H9 (cell line): ENCODE measurements at regions not wholly inside any gene's neighbourhood (a gene's known extent, or its start where the extent isn't known, plus 50 kb on each side); places are given as distances from the start of the nearest gene placed in this dataset.

Source experiments
- DNase-seq: peaks from one replicate; pipeline ENCODE4 v3.0.0-alpha.2; 2017
- H2AFZ ChIP-seq: one replicate; pipeline ENCODE4 v1.6.1; 2013; ENCODE audit warnings: mild to moderate bottlenecking, low read length, control low read depth, moderate library complexity
- H2AK5ac ChIP-seq: 2 replicates; pipeline ENCODE4 v1.6.1; 2013; ENCODE audit warnings: low read length, control low read depth, mixed read lengths; ENCODE audit not compliant: insufficient read length
- H2BK120ac ChIP-seq: one replicate; pipeline ENCODE4 v1.6.1; 2013; ENCODE audit warnings: low read depth, mild to moderate bottlenecking, low read length, control low read depth, inconsistent platforms; ENCODE audit not compliant: poor library complexity, severe bottlenecking
- H2BK12ac ChIP-seq: 2 replicates; pipeline ENCODE4 v1.6.1; 2013; ENCODE audit warnings: low read length, control low read depth, mixed read lengths, low read depth; ENCODE audit not compliant: insufficient read length
- H2BK15ac ChIP-seq: 2 replicates; pipeline ENCODE4 v1.6.1; 2013; ENCODE audit warnings: low read depth, low read length, control low read depth
- H2BK20ac ChIP-seq: one replicate; pipeline ENCODE4 v1.6.1; 2013; ENCODE audit warnings: low read depth, mild to moderate bottlenecking, low read length, control low read depth, inconsistent platforms; ENCODE audit not compliant: poor library complexity, severe bottlenecking
- H2BK5ac ChIP-seq: 2 replicates; pipeline ENCODE4 v1.6.1; 2013; ENCODE audit warnings: low read length, control low read depth, mixed read lengths; ENCODE audit not compliant: insufficient read length
- H3K14ac ChIP-seq: 2 replicates; pipeline ENCODE4 v1.6.1; 2013; ENCODE audit warnings: low read length, control low read depth; ENCODE audit not compliant: insufficient read depth
- H3K18ac ChIP-seq: 2 replicates; pipeline ENCODE4 v1.6.1; 2013; ENCODE audit warnings: low read depth, mild to moderate bottlenecking, mixed read lengths, low read length, control low read depth; ENCODE audit not compliant: insufficient read length
- H3K23ac ChIP-seq: 2 replicates; pipeline ENCODE4 v1.6.1; 2013; ENCODE audit warnings: low read length, control low read depth, mixed read lengths, low read depth; ENCODE audit not compliant: insufficient read length
- H3K23me2 ChIP-seq: 2 replicates; pipeline ENCODE4 v1.6.1; 2013; ENCODE audit warnings: low read depth, mild to moderate bottlenecking, mixed read lengths, low read length, control low read depth; ENCODE audit not compliant: insufficient read length, poor library complexity, severe bottlenecking
- H3K27ac ChIP-seq: 2 replicates; pipeline ENCODE4 v1.5.1; 2013; ENCODE audit warnings: low read length, control low read depth, mixed read lengths, low read depth; ENCODE audit not compliant: insufficient read length
- H3K27me3 ChIP-seq: 2 replicates; pipeline ENCODE4 v1.6.1; 2013; ENCODE audit warnings: low read length, control low read depth, inconsistent platforms; ENCODE audit not compliant: insufficient read depth
- H3K4ac ChIP-seq: 2 replicates; pipeline ENCODE4 v1.6.1; 2013; ENCODE audit warnings: low read depth, mild to moderate bottlenecking, control low read depth, inconsistent platforms, low read length, moderate library complexity
- H3K4me1 ChIP-seq: 2 replicates; pipeline ENCODE4 v1.6.1; 2013; ENCODE audit warnings: low read length, control low read depth, inconsistent platforms; ENCODE audit not compliant: insufficient read depth
- H3K4me2 ChIP-seq: 2 replicates; pipeline ENCODE4 v1.6.1; 2013; ENCODE audit warnings: low read length, control low read depth, mixed read lengths; ENCODE audit not compliant: insufficient read length, insufficient read depth
- H3K56ac ChIP-seq: 2 replicates; pipeline ENCODE4 v1.6.1; 2013; ENCODE audit warnings: low read depth, mild to moderate bottlenecking, mixed read lengths, low read length, control low read depth; ENCODE audit not compliant: insufficient read length
- H3K79me1 ChIP-seq: 2 replicates; pipeline ENCODE4 v1.6.1; 2013; ENCODE audit warnings: low read depth, mild to moderate bottlenecking, moderate library complexity, low read length, control low read depth, inconsistent platforms; ENCODE audit not compliant: insufficient read depth, poor library complexity, severe bottlenecking
- H3K79me2 ChIP-seq: 2 replicates; pipeline ENCODE4 v1.6.1; 2013; ENCODE audit warnings: low read length, control low read depth, inconsistent platforms; ENCODE audit not compliant: insufficient read depth
- H3K9ac ChIP-seq: 2 replicates; pipeline ENCODE4 v1.6.1; 2013; ENCODE audit warnings: low read length, control low read depth, mixed read lengths; ENCODE audit not compliant: insufficient read length; ENCODE audit errors: extremely low read depth
- H3K9me3 ChIP-seq: one replicate; pipeline ENCODE4 v1.6.1; 2013; ENCODE audit warnings: low read depth, low read length, inconsistent platforms; ENCODE audit not compliant: control insufficient read depth
- H3T11ph ChIP-seq: one replicate; pipeline ENCODE4 v1.6.1; 2013; ENCODE audit warnings: mild to moderate bottlenecking, low read length, control low read depth, inconsistent platforms
- H4K20me1 ChIP-seq: one replicate; pipeline ENCODE4 v1.6.1; 2013; ENCODE audit not compliant: control insufficient read depth, insufficient read length, insufficient read depth
- H4K5ac ChIP-seq: 2 replicates; pipeline ENCODE4 v1.6.1; 2013; ENCODE audit warnings: low read depth, mild to moderate bottlenecking, mixed read lengths, low read length, control low read depth; ENCODE audit not compliant: insufficient read length
- H4K8ac ChIP-seq: replicated peaks from 2 replicates; pipeline ENCODE4 v1.6.1; 2013; ENCODE audit warnings: low read length, control low read depth, mixed read lengths, low read depth; ENCODE audit not compliant: insufficient read length
- H4K91ac ChIP-seq: 2 replicates; pipeline ENCODE4 v1.6.1; 2013; ENCODE audit warnings: low read depth, mild to moderate bottlenecking, moderate library complexity, mixed read lengths, low read length, control low read depth; ENCODE audit not compliant: insufficient read length
- H3K27ac Mint-ChIP-seq, 3 experiments: 2 replicates in 2 of 3; 3 replicates in 1 of 3; pipeline ENCODE4 v1.8.0; 2020 to 2021; ENCODE audit warnings: mixed read lengths in 3 of 3, mild to moderate bottlenecking in 1 of 3, moderate library complexity in 1 of 3
- H3K27me3 Mint-ChIP-seq: 2 replicates; pipeline ENCODE4 v1.8.0; 2021; ENCODE audit warnings: low read depth, mild to moderate bottlenecking, moderate library complexity, mixed read lengths
- H3K36me3 Mint-ChIP-seq, 3 experiments: 2 replicates in 2 of 3; 3 replicates in 1 of 3; pipeline ENCODE4 v1.8.0; 2020 to 2021; ENCODE audit warnings: low read depth in 3 of 3, mixed read lengths in 3 of 3; ENCODE audit not compliant: insufficient read depth in 1 of 3
- H3K4me1 Mint-ChIP-seq, 2 experiments: 2 replicates each; pipeline ENCODE4 v1.8.0; 2020; ENCODE audit warnings: mixed read lengths in 2 of 2
- H3K4me3 Mint-ChIP-seq, 2 experiments: 2 replicates in 1 of 2; 3 replicates in 1 of 2; pipeline ENCODE4 v1.8.0; 2020 to 2021; ENCODE audit warnings: mild to moderate bottlenecking in 2 of 2, mixed read lengths in 2 of 2, moderate library complexity in 1 of 2
- H3K9me3 Mint-ChIP-seq, 2 experiments: 2 replicates in 1 of 2; 3 replicates in 1 of 2; pipeline ENCODE4 v1.8.0; 2020; ENCODE audit warnings: mild to moderate bottlenecking in 2 of 2, mixed read lengths in 2 of 2, moderate library complexity in 1 of 2
- CTCF ChIP-seq: fragments of 200-600 bp; sonication (generic); conservative IDR thresholded peaks from 3 replicates; pipeline ENCODE4 v1.8.0; 2021; ENCODE audit warnings: antibody characterized with exemption, mild to moderate bottlenecking
- WGBS: extraction: QIAGEN DNeasy Blood & Tissue Kit; methylation state at CpG from one replicate; pipeline ENCODE4 v1.1.7; 2013; ENCODE audit warnings: missing lambda C conversion rate, low lambda C conversion rate, mixed read lengths; ENCODE audit not compliant: insufficient read length; ENCODE audit errors: extremely low coverage; 5-methylcytosine and 5-hydroxymethylcytosine counted together

- DNase-seq, result no peak
- H3K36me3 Mint-ChIP-seq, result no peaks in the 10 kb centered on the region
- no peak overlapping the region for H2BK5ac ChIP-seq
Observed at GRCh38 chr3:79884354-79884753, 116.6 kb upstream of the ROBO1 start.

More at GRCh38 chr3:79884354-79884753, 116.6 kb upstream of the ROBO1 start:
- Histone ChIP-seq H2AK5ac (no peak overlapping the region), H2BK15ac (no peak overlapping the region), H4K91ac (no peak overlapping the region), H3K23me2 (no peaks in the 10 kb centered on the region), H3K4ac (no peak overlapping the region), H3K56ac (no peak overlapping the region), H3K9me3 (no peaks in the 10 kb centered on the region), H3K23ac (no peak overlapping the region), H3K79me1 (no peaks in the 10 kb centered on the region), H3K4me2 (no peak overlapping the region), H3K14ac (no peak overlapping the region), H2BK120ac (no peak overlapping the region), H4K20me1 (no peaks in the 10 kb centered on the region), H2BK20ac (no peak overlapping the region), H2BK12ac (no peak overlapping the region), H3K4me1 (no peaks in the 10 kb centered on the region), H3K27ac (no peak overlapping the region), H3K79me2 (no peaks in the 10 kb centered on the region), H4K8ac (no peak overlapping the region), H3K18ac (no peak overlapping the region), H3T11ph (no peak overlapping the region), H4K5ac (no peak overlapping the region), H2AFZ (no peak overlapping the region), H3K27me3 (no peaks in the 10 kb centered on the region), H3K9ac (no peak overlapping the region)
- no peak for TF ChIP-seq CTCF
- no peaks in the 10 kb centered on the region for H3K9me3 Mint-ChIP-seq
- no CpG with 5 or more reads among the region's 3 CpGs for WGBS
- H3K27me3 Mint-ChIP-seq, result no peaks in the 10 kb centered on the region
- H3K4me3 Mint-ChIP-seq, result no peak overlapping the region
- no peak overlapping the region for H3K27ac Mint-ChIP-seq
- no peaks in the 10 kb centered on the region for H3K4me1 Mint-ChIP-seq
